ENCODE measurements at regions not wholly inside any gene's neighbourhood (a gene's known extent, or its start where the extent isn't known, plus 50 kb on each side); places are given as distances from the start of the nearest gene placed in this dataset.

GRCh38 chr4:17316566-17316965 lies 195.3 kb downstream of the QDPR start:
- TF ChIP-seq, protein P1, sequence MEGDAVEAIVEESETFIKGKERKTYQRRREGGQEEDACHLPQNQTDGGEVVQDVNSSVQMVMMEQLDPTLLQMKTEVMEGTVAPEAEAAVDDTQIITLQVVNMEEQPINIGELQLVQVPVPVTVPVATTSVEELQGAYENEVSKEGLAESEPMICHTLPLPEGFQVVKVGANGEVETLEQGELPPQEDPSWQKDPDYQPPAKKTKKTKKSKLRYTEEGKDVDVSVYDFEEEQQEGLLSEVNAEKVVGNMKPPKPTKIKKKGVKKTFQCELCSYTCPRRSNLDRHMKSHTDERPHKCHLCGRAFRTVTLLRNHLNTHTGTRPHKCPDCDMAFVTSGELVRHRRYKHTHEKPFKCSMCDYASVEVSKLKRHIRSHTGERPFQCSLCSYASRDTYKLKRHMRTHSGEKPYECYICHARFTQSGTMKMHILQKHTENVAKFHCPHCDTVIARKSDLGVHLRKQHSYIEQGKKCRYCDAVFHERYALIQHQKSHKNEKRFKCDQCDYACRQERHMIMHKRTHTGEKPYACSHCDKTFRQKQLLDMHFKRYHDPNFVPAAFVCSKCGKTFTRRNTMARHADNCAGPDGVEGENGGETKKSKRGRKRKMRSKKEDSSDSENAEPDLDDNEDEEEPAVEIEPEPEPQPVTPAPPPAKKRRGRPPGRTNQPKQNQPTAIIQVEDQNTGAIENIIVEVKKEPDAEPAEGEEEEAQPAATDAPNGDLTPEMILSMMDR (optimal IDR thresholded peaks at IDR 0.05 in 1 of 3, IDR thresholded peaks at IDR 0.05 in 1 of 3, conservative IDR thresholded peaks at IDR 0.05 in 1 of 3; ENCODE audit: extremely low read depth in 1 of 3, insufficient read depth in 2 of 3, low read length in 3 of 3) = no peak
- no peak for TF ChIP-seq EZH2 (IDR thresholded peaks at IDR 0.05; ENCODE audit: low read length)

All from keratinocyte (primary cell).